HG02759 (cell line): ENCODE measurements at regions not wholly inside any gene's neighbourhood (a gene's known extent, or its start where the extent isn't known, plus 50 kb on each side); places are given as distances from the start of the nearest gene placed in this dataset.
"Not testable (repeated sequence)": the region's sequence is repeated elsewhere in the genome, so short reads cannot be mapped to it uniquely, and the experiment has no call there.

ENCODE experiments used
- ATAC-seq: cut with Tn5 transposase; IDR thresholded peaks from one replicate; pipeline ENCODE4 v1.9.1; 2021; ENCODE audit warnings: mild to moderate bottlenecking, moderate library complexity; ENCODE audit not compliant: unreplicated experiment

DNA sequence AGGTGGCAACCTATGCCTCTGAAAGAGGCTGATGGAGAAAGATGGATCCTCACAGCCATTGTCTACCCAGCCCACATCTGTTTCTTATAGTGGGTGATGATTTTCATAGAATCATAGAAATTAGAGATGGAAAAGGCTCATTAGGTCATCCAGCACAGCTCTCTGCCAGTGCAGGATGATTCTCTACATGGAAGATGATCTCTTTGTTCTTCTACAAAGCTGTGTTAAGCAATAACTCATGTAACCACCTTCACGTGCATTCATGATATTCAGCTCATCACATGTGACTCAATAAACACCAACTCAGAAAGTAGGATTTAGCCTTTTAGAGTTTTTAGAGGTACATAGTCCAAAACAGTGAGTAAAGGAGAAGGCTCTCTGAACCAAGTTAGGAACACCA, 539.4 kb upstream of the ID2 start:
- ATAC-seq: no peak

DNA sequence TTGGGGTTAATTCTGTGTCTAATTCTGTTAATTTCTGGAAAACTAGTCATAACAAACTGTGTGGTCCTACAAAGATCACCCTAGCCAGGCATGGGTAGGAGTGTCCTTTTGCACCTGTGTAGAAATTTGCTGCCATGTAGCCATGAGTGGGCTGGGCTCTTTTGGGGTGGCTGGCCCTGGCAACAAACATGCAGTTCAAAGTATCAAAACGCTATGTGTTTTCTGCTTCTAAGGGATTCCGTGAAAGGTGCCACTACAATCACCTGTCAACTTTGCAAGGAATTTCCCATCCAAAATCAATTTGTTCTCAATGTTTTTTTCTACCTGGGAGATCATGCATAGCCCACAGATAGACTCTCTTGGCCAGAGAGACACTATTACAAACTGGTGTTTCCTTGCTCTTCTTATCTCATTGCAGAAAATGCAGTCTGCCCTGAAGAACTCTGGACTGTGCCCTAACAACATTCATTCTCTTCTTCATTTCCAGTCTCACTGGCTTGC, 537.7 kb upstream of the ID2 start:
- no peak for ATAC-seq

DNA sequence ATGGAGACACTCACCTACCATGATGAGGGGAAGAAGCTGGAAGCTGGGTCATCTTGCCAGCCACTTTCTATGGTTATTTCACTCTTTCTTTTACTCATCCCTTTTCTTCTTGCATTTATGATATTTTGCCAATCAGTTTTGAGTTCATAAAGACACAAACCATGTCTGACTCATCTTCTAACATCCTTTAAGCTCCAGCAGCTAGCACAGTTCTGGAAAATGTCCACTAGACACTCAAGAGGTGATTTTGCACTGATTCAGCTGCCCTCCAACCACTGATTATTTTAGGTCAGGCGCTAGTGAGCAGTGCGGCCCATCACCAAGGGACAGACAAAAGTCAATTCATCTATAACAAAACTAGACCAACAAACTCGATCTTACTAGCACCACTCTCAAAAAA, 537.1 kb upstream of the ID2 start:
- ATAC-seq: no peak

DNA sequence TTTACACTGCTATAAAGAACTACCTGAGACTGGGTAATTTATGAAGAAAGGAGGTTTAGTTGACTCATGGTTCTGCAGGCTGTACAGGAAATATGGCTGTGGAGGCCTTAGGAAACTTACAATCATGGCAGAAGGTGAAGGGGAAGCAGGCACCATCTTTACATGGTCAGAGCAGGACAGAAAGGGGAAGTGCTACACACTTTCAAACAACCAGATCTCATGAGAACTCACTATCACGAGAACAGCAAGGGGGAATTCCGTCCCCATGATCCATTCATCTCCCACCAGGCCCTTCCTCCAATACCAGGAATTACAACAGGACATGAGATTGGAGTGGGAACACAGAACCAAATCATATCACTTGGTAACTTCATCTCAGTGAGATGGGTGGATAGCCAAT, 536.5 kb upstream of the ID2 start:
- not testable (repeated sequence) for ATAC-seq

DNA sequence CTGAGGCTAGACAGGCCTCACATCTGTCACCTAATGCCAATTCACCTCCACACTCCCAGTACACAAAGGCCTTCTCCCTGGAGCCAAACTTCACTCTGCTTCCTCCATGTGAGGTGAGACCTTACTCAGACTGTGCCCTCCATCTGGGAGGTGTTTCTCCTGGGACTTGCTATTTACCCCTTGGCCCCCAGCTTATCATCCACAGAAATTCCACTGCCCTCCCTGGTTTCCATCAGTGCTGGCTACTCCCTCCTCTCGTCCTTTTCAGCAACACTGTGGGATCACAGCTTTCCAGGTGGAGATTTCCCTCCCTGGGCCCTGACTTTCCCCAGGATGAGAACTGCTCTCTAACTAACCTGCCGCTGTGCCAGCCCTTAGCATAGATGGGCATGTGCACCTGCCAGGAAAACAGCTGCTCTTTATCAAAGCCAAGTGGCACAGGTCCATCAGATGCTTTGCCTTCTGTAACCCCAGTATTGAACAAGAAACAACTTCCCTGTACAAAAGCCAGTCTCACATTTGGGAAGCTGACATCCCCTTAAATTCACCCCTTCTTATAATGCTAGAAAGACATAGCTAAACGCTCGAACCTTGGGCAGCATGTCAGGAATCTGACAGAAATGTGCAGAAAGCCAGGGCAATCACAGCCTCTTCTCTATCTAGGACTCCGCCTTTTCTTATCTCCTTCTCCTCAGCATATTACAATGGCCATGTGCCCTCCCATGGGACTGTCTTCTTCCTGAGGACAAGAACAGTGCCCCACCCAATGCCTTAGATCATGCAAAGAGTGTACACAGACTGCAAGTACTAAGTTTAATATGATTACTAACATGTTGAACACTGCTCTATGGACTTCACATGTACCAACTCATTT, 535.5 kb upstream of the ID2 start:
- no peak for ATAC-seq

DNA sequence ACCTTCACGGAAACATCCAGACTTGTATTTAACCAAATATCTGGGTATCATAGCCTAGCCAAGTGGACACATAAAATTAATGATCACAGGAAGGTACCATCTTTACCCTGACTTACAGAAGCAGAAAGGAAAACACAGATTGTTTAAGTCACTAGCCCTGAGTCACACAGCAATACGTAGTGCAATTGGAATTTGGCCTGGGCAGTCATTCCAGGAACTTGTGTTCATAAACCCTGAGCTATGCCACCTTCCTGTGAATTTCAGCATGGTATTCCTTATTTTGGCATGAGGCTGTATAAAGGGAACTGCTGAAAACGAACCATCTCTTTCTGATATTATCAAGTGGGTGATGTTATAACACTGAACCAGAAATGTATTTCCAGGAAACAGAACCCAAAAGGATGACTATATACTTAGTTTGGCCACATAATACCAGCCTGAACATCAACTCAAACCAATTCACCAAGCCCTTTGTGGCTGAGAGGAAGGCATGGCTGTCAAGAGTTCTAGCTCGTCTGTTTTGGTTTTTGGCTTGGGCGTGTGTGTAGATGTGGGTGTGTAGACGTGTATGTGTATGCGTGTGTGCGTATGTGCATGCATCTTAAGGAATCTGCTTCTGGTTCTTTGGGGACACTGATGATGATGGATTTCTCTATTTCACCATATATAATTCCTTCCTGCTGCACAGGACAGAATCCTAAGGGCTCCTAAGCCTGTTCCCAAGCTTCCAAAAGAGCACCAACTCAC, 533.4 kb upstream of the ID2 start:
- ATAC-seq: no peak

DNA sequence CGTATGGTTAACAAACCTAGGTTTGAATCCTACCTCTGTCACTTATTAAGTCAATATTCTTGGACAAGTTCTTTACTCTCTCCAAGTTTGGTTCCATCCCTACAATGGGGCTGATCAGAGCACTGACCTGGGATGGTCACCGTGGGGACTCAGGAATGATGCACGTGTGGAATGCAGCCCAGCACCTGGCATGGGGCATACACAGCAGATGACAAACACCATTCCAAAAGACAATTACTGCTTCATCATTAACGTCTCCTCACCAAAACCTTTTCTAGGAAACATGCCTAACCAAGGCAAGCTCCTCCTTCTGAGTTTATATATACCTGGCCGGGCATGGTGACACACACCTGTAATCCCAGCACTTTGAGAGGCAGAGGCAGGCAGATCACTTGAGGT, 532.9 kb upstream of the ID2 start:
- ATAC-seq: no peak

DNA sequence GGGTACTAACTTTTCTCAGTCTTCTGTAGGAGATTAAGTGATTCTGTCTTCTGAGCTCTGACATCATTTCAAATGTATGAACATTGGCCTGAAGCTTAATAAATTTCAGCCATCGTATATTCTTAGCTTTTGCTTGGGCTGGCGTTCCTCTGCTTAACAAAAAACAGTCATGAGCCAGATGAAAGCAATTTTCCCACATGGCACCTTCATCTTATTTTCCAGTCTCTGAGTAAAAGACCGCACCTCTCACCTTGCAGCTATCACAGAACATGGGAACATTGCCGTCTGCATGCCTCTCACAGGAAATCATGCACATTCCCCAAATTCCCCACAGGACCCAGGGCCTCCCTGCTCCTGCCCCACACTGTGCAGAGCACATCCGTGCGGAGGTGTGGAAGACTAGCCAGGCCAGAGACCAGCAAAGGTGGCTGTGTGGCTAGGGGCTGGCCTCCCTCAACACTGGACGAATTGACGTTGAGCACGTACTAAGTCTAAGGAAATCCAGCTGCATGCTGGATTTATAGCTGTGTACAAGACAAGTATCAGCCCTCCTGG, 531.8 kb upstream of the ID2 start:
- no peak for ATAC-seq

DNA sequence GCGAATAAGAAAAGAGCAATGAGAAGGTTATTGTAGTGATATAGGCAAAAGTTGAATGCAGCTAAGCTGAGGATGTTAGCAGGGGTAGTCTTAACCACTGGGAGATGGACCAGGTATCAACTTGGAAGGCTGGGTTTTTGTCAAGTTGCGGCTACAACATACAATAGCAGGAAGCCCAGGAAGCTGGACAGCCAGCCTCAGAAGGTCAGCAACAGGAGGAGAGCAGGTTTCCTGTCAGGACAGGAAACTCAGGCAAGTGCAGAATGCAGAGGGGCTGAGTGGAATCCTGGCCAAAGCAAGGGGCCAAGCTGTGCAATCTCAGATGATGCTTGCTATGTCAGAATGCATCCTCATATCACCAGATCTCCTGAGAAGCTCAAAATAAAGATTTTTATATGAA, 530.0 kb upstream of the ID2 start:
- no peak for ATAC-seq

DNA sequence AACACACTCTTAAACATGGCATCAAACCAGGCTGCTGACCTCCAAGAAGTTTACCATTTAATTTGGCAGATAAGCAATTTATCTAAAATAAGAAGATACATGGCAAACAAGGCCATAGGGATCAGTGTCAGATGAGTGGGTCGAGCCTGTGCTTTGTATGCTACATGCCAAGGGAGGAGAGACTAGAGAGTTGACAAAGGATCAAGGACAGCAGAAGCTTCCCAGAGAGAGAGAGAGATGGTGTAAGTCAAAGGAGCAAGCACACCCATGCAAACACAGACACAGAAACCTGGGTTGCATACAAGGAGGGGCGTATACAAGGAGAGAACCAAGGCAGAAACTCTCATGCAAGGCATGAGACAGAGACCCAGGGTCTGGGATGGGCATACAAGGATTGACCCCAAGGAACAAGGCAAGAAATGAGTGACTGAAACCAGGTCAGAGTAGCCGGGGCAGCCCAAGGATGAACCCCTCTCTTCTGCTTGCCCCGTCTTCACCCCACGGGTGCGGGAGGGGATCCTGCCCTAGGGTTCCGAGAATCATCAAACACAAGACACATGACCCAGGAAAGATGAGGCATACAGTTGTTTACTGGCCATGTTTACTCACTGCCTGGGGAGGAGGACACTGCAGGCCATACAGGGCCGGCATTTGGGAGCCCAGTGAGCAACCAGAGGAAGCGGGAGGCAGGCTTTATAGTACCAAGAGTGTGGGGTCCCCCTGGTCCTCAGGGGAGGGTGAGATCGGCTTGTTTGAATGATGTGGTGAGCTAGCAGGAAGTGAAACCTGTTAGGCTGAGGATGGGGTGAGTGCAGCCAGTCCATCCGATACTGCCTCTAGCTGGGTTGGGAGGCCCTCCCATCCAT, 529.2 kb upstream of the ID2 start:
- peak; percentile 99 for ATAC-seq

DNA sequence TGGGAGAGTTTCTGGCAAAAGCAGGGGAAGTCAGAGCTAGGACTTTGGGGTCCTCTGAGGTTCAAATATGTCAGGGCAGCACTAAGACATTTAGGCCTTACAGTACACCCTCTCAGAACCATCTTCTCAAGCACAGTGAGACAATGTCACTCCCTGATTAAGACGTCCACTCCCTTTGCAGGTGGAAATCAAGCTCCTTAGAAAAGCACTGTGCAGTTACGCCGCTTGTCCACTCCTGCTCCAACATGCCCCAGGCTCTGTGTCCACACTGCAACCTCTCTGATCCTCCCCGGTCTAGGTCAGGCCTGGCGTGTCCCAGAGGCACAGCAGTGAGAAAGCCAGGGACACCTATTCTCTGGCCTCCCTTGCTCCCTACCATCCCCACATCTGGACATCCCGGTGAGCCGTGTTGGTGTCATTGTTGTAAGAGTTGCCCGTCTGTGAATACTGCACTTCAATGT, 528.6 kb upstream of the ID2 start:
- peak; percentile 26 for ATAC-seq

DNA sequence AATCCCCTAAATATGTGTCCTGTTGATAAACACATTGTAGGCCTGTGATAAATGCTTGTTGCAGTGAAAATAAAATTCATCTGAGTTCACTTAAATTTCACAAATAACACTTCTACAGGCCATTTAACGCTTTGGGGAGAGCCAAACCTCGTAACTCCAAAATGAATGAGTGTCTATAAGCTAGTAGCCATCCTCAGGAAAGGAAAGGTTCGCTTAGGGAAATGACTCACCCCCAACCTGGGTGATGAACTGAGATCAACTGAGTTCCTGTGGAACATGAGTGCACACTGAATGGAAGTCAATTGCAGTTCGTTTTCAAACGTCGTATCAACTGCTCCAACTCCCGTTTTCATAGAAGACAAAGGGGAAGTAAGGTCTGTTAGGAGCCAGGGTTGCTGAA, 527.6 kb upstream of the ID2 start:
- no peak for ATAC-seq

DNA sequence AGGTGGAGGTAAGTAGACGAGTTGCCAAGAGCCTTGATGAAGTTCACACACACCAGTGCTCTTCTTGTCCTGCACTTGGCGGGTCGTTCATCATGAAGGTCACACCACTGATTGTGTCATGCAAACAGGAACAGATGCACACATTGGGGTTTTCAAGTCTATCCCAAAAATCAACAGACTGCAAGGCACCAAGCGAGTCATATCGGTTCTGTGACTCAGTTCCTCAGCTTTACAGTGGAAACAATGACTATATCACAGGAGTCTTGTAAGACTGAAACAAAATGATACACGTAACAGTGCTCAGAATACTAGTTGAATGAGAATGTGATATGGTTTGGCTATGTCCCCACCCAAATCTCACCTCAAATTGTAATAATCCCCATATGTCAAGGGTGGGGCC, 526.9 kb upstream of the ID2 start:
- no peak for ATAC-seq

DNA sequence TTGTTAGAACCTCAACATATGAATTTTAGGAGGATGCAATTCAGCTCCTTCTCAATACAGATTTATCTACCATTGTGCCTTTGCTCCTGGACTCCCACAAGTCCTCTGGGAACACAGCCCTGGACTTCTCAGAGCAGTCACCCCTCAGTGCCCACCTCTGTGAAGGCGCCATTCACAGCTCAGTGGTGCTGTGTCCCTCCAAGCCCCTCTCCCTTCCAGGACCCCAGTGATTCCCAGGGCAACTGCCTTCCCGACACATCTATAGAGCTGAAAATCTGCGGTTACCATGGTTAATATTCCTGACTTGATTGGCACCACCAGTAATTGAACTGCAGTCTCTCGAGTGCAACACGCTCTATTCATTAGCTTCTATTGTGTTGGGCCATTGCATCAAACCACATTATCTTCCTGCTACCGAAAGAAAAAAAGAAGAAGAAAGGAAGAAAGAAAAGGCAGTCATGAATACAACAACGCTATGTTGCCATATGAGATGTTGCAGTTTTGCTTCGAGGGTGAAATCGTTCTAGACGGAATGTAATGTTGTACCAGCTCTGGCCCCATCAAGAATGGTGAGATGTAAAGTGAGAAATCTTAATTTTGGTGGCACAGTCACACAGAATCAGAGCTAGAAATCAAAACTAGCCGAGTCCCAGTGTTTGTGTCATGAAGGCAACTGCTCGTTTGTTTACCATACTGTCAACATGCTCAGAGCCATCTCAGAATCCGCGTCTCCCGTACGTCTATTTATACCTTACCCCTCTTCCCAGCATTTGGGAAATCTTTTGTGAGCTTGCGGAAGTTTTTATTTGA, 524.0 kb upstream of the ID2 start:
- ATAC-seq: no peak

DNA sequence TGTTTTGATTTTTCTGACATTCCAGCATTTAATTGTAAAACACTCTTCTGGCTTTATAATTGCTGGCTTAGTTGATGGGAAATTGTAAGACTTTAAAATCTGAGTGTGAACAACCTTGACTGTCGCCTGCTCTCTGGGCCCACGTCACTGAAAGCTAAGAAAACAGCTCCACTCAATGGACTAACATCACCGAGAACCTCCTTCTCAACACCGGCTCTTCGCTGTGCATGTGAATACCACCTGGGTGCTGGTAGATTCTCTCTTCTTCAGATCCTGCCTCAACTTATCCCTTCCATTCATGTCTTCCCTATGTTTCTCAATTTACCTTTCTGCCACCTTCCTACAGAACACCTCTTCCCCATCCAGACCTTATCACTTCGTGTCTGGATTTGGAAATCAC, 523.1 kb upstream of the ID2 start:
- no peak for ATAC-seq

DNA sequence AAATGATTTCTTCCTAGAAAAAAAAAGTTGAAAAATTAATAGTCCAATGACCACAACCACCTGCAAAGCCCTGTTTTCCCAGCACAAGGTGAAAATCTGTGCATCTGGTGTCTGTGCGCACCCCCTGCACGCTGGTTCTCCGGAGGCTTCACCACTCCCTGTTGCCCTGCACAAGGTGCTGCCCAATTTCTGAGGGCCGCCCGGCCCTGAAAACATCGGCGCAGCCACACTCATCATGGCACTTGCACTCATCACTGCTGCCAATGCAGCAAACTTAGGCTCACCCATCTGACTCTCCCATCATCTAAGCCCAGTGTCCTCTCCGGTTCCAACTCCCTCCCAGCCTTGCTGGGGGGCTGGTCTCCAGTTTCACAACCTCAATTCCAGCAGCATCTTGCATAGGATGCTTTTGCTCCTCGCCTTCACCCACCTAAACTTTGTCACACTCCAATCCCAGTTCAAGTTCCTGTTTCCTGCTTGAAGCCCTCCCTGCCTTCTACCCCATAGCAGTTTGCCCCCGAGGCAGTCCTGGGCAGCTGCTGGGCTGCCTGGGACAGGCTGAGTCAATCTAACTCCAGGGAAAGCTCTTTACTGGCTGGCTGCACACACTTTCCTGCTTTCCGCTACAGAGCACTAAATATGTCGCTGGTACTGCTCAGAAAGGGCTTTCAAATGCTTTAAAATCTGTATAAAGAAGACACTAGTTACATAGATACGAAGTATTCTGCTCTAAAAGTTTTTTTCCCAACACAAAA, 522.5 kb upstream of the ID2 start:
- ATAC-seq: no peak

DNA sequence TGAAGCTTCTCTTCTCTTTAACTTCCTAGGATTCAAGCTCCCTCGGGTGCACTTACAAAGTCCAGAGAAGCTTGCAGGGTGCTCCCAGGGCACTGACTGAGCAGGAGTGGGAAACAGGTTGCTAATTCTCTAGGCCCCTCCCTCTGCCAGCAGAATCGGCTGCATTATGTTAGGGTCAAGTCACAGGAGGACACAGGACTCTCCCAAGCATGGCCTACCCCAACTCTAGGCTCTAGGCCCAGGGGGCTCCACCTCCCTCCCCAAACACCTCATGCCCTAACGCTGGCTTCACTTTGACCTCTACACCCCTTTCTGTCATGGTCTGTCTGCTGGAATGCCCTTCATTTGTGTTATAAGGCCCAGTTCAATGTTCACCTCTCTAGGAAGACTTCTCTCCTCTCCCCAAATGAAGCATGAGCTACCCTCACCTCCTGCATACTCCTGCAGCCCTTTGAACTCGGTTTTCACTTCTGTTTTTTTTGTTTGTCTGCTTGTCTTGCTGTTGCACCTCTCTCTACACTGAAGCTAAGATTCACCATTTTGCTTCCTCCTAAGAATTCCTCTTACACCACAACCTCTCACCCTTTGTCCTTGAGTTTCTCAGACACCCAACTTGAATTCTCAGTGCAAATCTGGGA, 521.8 kb upstream of the ID2 start:
- ATAC-seq: peak; percentile 62

DNA sequence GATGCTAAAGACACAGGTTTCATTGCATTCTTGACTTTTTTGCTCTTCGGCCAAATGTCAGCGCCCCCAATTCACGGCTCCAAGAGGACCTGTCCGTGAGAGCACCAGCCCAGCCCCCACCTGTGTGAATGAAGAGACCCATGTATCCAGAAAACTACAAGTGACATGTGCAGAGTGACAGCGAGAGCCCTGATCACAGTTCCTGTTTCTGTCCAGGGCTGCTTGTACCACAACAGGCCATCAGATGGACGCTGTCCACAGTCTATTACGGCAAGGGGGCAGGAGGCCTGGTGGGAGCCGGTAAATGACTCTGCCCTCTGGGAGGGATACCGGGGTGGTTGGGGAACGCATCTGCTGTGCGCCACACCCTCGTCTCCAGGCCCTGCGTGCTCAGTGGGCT, 520.9 kb upstream of the ID2 start:
- no peak for ATAC-seq

DNA sequence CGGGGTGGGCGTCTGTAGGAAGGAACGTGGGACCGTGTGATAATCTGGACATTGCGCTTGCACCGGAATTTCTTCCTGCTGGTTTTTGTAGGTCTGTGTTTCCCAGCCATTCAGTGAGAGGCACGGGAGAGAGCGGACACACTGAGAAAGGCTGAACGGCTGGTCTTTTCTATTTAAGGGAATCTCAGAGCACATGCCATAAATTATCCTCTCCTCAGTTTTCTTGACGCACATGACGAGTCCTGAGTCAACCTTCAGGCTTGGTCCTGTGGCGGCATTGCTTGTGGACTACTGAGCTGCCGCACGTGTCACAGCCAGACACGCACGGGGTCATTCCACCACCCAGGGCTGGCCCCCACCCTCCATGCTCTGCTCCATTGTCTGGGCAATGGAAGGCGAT, 519.3 kb upstream of the ID2 start:
- no peak for ATAC-seq
